Fibroblast of the aortic adventitia (primary cell): ENCODE measurements at regions not wholly inside any gene's neighbourhood (a gene's known extent, or its start where the extent isn't known, plus 50 kb on each side); places are given as distances from the start of the nearest gene placed in this dataset.

Experiments
- DNase-seq: peaks from one replicate; pipeline ENCODE4 v3.0.0-alpha.2; 2010; ENCODE audit warnings: low read depth
- H3K4me3 ChIP-seq: 2 replicates; pipeline ENCODE4 v1.5.1; 2011; ENCODE audit warnings: low read depth, mild to moderate bottlenecking, control low read depth, low read length, moderate library complexity
- CTCF ChIP-seq: IDR thresholded peaks from 2 replicates; pipeline ENCODE4 v1.5.1; 2011; ENCODE audit warnings: mild to moderate bottlenecking, low read length, control low read depth, inconsistent platforms; ENCODE audit not compliant: insufficient read depth

- no peak for TF ChIP-seq CTCF
These were observed 143.0 kb downstream of the SAMD5 start for GRCh38 chr6:147651249-147652063.

GRCh38 chr6:147653631-147654030 is 145.1 kb downstream of the SAMD5 start:
- no peak for DNase-seq
- no peak for TF ChIP-seq CTCF

More at GRCh38 chr6:147651249-147652063, 143.0 kb downstream of the SAMD5 start:
- DNase-seq, result no peak
- no peak overlapping the region for H3K4me3 ChIP-seq

GRCh38 chr6:147654103-147654845 is 145.8 kb downstream of the SAMD5 start:
- no peak for TF ChIP-seq CTCF
- DNase-seq, result no peak
- H3K4me3 ChIP-seq, result no peak overlapping the region

More at GRCh38 chr6:147653631-147654030, 145.1 kb downstream of the SAMD5 start:
- no peak overlapping the region for H3K4me3 ChIP-seq

GRCh38 chr6:147660334-147661311 is 152.1 kb downstream of the SAMD5 start:
- no peak for DNase-seq
- no peak overlapping the region for H3K4me3 ChIP-seq
- TF ChIP-seq CTCF, result no peak

- H3K4me3 ChIP-seq, result no peak overlapping the region
- DNase-seq, result no peak
- TF ChIP-seq CTCF, result no peak
These were observed 154.2 kb downstream of the SAMD5 start for GRCh38 chr6:147662646-147663045.

- DNase-seq, result no peak
- H3K4me3 ChIP-seq, result no peak overlapping the region
- TF ChIP-seq CTCF, result no peak
These were observed 155.6 kb downstream of the SAMD5 start for GRCh38 chr6:147664092-147664491.
